Suprapubic skin (tissue), 4 donors: ENCODE measurements at regions not wholly inside any gene's neighbourhood (a gene's known extent, or its start where the extent isn't known, plus 50 kb on each side); places are given as distances from the start of the nearest gene placed in this dataset.

ENCODE experiments used
- DNase-seq, 2 donors: peaks; one replicate each; pipeline ENCODE4 v3.0.0-alpha.2; 2019; ENCODE audit warnings: low spot score in 2 of 2
- H3K27ac ChIP-seq: fragments of 200-600 bp; sonication (generic); one replicate; pipeline ENCODE4 v1.5.1; 2019
- H3K27me3 ChIP-seq: fragments of 200-600 bp; sonication (generic); one replicate; pipeline ENCODE4 v1.5.1; 2019
- H3K36me3 ChIP-seq: fragments of 200-600 bp; sonication (generic); one replicate; pipeline ENCODE4 v1.5.1; 2019
- H3K4me1 ChIP-seq: fragments of 200-600 bp; sonication (generic); one replicate; pipeline ENCODE4 v1.5.1; 2019
- H3K4me3 ChIP-seq: fragments of 200-600 bp; sonication (generic); one replicate; pipeline ENCODE4 v1.5.1; 2019; ENCODE audit warnings: mild to moderate bottlenecking
- H3K9me3 ChIP-seq: fragments of 200-600 bp; sonication (generic); one replicate; pipeline ENCODE4 v1.5.1; 2019
- CTCF ChIP-seq, 2 donors: fragments of 200-600 bp in 1 of 2; fragments of 450-650 bp in 1 of 2; sonication (generic) in 1 of 2; IDR thresholded peaks; one replicate each; pipeline ENCODE4 v1.5.1; 2016 to 2019; ENCODE audit warnings: antibody characterized with exemption in 2 of 2, mild to moderate bottlenecking in 1 of 2, moderate library complexity in 1 of 2
- EP300 ChIP-seq: sonication (generic); formaldehyde crosslinking; IDR thresholded peaks from one replicate; pipeline ENCODE4 v1.6.1; 2017; ENCODE audit warnings: antibody characterized with exemption
- POLR2A ChIP-seq, 2 donors: fragments of 450-650 bp; IDR thresholded peaks; one replicate each; pipeline ENCODE4 v1.6.1; 2017; ENCODE audit warnings: antibody characterized with exemption in 2 of 2, mild to moderate bottlenecking in 2 of 2, moderate library complexity in 2 of 2
- POLR2AphosphoS5 ChIP-seq, 3 donors: sonication (generic); formaldehyde crosslinking; IDR thresholded peaks; one replicate each; pipeline ENCODE4 v1.6.1; 2017; ENCODE audit warnings: antibody characterized with exemption in 3 of 3
- WGBS: methylation state at CpG from one replicate; pipeline ENCODE4 v1.1.5; 2018; 5-methylcytosine and 5-hydroxymethylcytosine counted together

- DNase-seq = peak; percentile 56 to 77
- Histone ChIP-seq H3K36me3 (no peaks in the 10 kb centered on the region), H3K27ac (no peak overlapping the region), H3K4me3 (no peak overlapping the region), H3K9me3 (no peaks in the 10 kb centered on the region), H3K27me3 (no peaks in the 10 kb centered on the region), H3K4me1 (peaks cover 48% of the 10 kb centered on the region)
- TF ChIP-seq POLR2A (IDR thresholded peaks at IDR 0.05) = no peak
- WGBS = 85% methylated on average over 10 of the region's 22 CpGs
Observed at GRCh38 chr11:69375316-69376154, 81.6 kb downstream of the MYEOV start.

- WGBS = 75% methylated on average over 6 of the region's 20 CpGs
- H3K27ac ChIP-seq = peak overlapping the region; percentile 37
- no peak for TF ChIP-seq POLR2A (IDR thresholded peaks at IDR 0.05)
- no peak for TF ChIP-seq EP300
- H3K9me3 ChIP-seq = no peaks in the 10 kb centered on the region
- H3K4me3 ChIP-seq = peak overlapping the region; percentile 24
- H3K36me3 ChIP-seq = no peaks in the 10 kb centered on the region
- H3K27me3 ChIP-seq = no peaks in the 10 kb centered on the region
- DNase-seq = peak; percentile 54 to 57
- H3K4me1 ChIP-seq = peaks cover 48% of the 10 kb centered on the region
Observed at GRCh38 chr11:69376155-69377028, 82.4 kb downstream of the MYEOV start.

- Histone ChIP-seq H3K36me3 (no peaks in the 10 kb centered on the region), H3K4me3 (peak overlapping the region; percentile 24), H3K27ac (peak overlapping the region; percentile 37), H3K9me3 (no peaks in the 10 kb centered on the region), H3K27me3 (no peaks in the 10 kb centered on the region), H3K4me1 (peaks cover 53% of the 10 kb centered on the region)
- DNase-seq = peak; percentile 53 to 67
- TF ChIP-seq POLR2AphosphoS5 (IDR thresholded peaks at IDR 0.05) (no peak), POLR2A (IDR thresholded peaks at IDR 0.05) (no peak), EP300 (no peak), CTCF (IDR thresholded peaks at IDR 0.05) (no peak)
- 39% methylated on average over 54 of the region's 54 CpGs for WGBS
Observed at GRCh38 chr11:69377029-69377952, 83.3 kb downstream of the MYEOV start.

GRCh38 chr11:69377953-69378302, 84.0 kb downstream of the MYEOV start:
- Histone ChIP-seq H3K9me3 (no peaks in the 10 kb centered on the region), H3K4me1 (peaks cover 53% of the 10 kb centered on the region), H3K36me3 (no peaks in the 10 kb centered on the region), H3K4me3 (no peak overlapping the region), H3K27ac (no peak overlapping the region), H3K27me3 (no peaks in the 10 kb centered on the region)
- WGBS = 57% methylated on average over 7 of the region's 13 CpGs
- no peak for TF ChIP-seq EP300
- no peak for TF ChIP-seq POLR2A (IDR thresholded peaks at IDR 0.05)
- no peak for TF ChIP-seq CTCF (IDR thresholded peaks at IDR 0.05)
- TF ChIP-seq POLR2AphosphoS5 (IDR thresholded peaks at IDR 0.05) = no peak
- no peak for DNase-seq

GRCh38 chr11:69378303-69379141, 84.6 kb downstream of the MYEOV start:
- H3K9me3 ChIP-seq = no peaks in the 10 kb centered on the region
- TF ChIP-seq POLR2AphosphoS5 (IDR thresholded peaks at IDR 0.05) (no peak), POLR2A (IDR thresholded peaks at IDR 0.05) (no peak), CTCF (IDR thresholded peaks at IDR 0.05) (no peak), EP300 (no peak)
- WGBS = 86% methylated on average over 26 of the region's 29 CpGs
- no peak overlapping the region for H3K4me3 ChIP-seq
- H3K27me3 ChIP-seq = no peaks in the 10 kb centered on the region
- H3K36me3 ChIP-seq = no peaks in the 10 kb centered on the region
- peak; percentile 61 to 76 for DNase-seq
- H3K4me1 ChIP-seq = peaks cover 53% of the 10 kb centered on the region
- no peak overlapping the region for H3K27ac ChIP-seq
